HG03469 (cell line): ENCODE measurements at regions not wholly inside any gene's neighbourhood (a gene's known extent, or its start where the extent isn't known, plus 50 kb on each side); places are given as distances from the start of the nearest gene placed in this dataset.
"Not testable (repeated sequence)": the region's sequence is repeated elsewhere in the genome, so short reads cannot be mapped to it uniquely, and the experiment has no call there.

Experiments
- ATAC-seq: cut with Tn5 transposase; IDR thresholded peaks from one replicate; pipeline ENCODE4 v1.9.1; 2021; ENCODE audit warnings: mild to moderate bottlenecking, moderate library complexity, moderate number of reproducible peaks; ENCODE audit not compliant: unreplicated experiment

DNA sequence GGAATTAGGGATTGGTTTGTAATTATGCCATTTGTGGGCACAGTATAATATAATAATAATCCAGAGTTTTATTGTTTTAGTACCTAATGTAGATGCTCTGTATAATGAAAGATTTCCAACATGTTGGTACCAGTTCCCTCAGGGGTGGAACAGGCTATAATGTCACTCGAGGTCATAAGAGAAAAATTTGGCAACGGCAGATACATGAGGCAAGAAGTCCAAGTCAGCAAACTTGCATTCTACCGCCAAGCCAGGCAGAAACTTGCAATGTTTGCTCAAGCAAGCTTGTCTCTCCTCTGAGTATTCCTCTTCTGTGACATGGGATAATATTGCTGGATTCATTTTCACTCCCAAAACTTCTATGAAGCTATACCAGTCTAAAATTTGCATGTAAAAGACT, 520.0 kb upstream of the SALL3 start:
- no peak for ATAC-seq

DNA sequence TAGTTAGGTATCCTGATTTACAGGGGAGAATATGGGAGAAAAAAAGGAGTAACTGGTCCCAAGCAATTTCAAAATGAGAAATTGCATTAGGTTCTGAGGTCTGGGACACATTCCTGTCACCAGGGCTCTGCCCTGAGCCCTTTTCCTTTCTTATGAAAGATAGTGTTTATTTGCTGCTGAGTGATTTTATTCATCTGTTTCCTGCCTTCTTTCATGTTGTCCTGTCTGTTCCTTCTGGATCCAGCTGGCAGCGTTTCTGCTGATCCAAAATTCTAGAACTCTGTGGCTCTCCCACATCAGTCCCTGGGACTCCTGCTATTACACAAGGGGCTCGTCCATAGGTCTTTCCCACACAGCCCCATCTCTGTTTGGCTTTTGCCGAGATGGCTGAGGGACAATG, 519.1 kb upstream of the SALL3 start:
- ATAC-seq, result no peak

DNA sequence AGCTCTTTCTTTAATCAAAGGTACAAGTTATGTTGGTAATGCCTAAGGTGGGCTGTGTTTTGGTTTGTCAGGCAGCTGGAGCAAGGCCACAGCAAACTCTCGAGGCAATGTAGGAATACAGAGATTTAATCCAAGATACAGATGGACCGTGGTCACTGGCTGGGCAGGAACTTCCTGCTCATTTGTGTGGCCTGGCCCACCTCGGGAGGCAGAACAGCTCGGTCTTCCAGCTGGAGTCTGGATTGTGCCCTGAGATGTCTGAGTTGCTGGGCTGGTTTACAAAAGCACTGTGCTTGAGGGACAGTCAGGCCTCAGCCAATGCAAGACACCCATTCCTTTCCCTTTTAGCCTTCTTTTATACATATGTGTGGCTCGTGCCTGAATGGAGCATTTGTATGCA, 506.1 kb upstream of the SALL3 start:
- ATAC-seq, result no peak

DNA sequence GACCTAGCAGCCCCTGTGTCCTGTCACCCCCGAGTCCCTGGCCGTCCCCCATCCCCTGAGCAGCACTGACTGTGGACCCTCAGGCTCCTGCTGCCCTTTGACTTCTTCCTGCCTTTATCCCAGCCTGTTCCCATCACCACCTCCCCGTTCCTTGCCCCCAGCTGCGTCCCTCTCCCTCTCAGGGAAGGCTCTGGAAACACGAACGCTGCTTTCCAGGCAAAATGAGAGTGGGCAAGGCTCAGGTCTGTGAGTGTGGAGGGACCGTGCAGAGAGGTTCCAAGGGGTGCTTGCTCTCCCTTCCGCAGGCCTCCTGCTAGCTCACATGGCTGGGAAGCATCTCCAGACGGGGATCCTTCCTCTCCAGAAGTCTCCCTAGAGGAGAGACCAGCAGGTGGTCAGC, 501.8 kb upstream of the SALL3 start:
- ATAC-seq, result no peak

DNA sequence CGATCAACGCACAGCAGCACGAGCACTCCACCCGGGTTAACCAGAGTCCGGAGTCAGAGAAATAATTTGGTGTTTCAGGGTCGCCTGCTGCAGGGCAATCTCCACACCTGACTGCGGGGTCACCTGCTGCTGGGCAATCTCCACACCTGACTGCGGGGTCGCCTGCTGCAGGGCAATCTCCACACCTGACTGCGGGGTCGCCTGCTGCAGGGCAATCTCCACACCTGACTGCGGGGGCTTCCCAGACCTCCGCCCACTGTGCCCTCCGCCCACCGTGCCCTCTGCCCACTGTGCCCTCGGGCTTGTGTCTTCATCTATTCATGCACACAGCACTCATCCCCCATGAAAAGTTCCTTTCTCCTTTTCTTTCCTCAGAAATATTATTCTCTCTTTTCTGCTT, 500.2 kb upstream of the SALL3 start:
- ATAC-seq, result no peak

DNA sequence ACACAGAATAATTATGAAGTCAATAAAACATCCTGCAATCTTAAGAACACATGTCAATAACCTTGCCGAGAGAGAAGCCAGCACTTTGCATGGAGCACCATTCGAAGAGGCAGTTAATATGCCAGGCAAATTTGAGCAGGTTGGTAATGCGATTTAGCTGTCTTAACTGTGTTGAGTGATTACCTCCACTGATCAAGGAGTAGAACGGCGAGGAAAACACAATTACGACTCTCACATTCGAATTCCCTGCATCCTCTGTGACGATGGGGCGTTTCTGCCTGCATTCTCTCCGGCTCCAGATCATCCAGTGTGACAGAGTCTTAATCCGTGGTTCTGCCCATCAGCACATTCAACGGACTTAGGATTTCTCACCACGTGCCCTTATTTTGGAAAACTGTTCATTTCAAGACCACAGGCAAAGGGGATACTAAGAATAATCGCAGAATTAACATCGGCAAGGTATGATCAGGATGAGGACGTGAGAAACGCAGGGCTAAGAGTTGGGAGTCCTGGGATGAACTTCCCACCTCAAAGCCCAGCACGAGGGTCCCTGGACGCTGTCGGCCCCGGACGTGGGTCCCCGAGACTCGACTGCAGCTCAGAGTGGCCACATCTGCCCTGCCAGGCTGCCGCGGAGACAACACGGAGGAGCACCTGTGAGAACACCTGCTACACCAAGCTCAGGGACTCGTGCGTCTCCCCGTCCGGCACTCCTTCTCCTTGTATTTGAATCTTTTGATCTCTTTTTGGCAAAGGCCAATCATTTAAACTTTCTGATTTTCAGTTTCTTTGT, 499.2 kb upstream of the SALL3 start:
- ATAC-seq, result no peak

DNA sequence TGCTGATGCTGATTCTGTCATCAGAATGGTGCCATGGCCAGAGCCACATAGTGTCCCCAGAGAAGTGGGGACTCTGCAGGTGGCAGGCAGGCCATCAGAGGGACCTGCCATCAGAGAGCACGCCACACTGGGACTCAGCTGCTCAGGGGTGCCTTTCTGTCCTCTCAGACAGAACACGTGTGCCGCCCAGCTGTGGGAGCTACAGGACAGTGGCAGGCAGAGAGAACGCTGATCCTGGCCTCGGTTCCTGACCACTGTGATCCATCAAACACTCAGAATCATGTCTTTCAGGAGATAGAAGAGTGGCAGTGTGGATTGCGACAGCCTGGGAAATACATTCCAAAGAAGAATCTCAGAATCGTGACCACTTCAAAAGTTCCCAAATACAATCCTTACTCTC, 497.2 kb upstream of the SALL3 start:
- ATAC-seq, result no peak

DNA sequence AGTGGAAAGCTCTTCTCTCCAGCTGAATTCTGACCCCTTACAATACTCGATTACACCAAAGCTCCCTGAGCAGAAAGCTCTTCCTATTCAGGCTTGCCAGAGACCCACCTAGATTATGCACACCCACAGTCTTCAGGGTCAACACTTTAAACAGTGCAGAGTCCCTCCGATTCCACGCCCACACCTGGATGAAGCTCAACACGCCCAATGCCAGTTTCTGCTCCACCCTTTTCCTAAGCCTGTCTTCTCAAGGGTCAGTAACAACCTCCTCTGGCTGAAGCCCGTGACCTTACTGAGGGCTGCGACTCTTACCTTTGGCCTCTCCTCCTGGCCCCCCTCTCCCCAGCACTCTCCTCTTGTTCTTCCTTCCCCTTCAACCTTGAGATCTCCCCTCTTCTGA, 492.0 kb upstream of the SALL3 start:
- ATAC-seq, result no peak

DNA sequence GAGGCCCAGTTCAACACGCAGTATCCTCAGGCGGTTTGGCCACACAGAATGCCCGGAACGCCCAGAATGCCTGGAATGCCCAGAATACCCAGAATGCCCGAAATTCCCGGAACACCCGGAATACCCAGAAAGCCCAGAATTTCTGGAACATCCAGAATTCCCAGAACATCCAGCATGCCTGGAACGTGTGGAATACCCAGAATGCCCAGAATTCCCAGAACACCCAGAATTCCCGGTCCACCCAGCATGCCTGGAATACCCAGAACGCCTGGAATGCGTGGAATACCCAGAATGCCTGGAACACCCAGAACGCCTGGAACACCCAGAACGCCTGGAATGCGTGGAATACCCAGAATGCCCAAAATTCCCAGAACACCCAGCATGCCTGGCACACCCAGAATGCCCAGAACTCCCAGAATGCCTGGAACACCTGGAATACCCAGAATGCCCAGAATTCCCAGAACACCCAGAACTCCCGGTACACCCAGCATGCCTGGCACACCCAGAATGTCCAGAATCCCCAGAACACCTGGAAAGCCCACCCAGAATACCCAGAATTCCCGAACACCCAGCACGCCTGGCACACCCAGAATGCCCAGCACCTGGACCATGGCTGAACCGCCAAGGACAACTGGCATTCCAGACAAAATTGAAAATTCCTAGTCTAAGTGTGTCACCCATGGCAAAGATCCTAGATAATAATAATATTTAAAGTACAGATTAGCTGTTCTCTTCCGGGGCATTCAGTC, 487.4 kb upstream of the SALL3 start:
- no peak for ATAC-seq

DNA sequence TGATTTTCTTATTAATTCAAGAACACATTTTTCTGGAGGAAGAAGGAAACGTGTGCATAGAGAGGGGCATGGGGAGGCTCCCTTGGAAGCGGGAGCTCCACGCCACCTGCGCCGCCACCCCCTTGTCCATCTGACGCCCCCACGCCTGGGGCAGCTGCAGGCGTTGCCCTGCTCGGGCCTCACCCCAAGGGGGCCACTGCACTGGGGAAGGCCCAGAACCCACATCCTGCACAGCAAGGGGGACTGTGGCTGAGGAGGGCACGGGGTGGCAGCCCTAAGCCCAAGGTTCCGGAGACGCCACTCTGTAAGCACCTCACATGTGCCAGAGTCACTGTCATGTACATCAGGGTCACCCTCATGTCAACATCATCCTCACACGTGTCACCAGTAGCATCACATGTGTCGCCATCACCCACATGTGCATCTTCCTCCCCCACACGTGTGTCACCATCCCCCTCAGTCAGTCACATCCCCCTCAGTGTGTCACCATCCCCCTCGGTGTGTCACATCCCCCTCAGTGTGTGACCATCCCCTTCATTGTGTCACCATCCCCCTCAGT, 486.7 kb upstream of the SALL3 start:
- ATAC-seq, result no peak

DNA sequence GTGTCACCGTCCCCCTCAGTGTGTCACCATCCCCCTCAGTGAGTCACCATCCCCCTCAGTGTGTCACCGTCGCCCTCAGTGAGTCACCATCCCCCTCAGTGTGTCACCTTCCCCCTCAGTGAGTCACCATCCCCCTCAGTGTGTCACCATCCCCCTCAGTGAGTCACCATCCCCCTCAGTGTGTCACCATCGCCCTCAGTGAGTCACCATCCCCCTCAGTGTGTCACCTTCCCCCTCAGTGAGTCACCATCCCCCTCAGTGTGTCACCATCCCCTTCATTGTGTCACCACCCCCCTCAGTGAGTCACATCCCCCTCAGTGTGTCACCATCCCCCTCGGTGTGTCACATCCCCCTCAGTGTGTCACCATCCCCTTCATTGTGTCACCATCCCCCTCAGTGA, 486.1 kb upstream of the SALL3 start:
- not testable (repeated sequence) for ATAC-seq

DNA sequence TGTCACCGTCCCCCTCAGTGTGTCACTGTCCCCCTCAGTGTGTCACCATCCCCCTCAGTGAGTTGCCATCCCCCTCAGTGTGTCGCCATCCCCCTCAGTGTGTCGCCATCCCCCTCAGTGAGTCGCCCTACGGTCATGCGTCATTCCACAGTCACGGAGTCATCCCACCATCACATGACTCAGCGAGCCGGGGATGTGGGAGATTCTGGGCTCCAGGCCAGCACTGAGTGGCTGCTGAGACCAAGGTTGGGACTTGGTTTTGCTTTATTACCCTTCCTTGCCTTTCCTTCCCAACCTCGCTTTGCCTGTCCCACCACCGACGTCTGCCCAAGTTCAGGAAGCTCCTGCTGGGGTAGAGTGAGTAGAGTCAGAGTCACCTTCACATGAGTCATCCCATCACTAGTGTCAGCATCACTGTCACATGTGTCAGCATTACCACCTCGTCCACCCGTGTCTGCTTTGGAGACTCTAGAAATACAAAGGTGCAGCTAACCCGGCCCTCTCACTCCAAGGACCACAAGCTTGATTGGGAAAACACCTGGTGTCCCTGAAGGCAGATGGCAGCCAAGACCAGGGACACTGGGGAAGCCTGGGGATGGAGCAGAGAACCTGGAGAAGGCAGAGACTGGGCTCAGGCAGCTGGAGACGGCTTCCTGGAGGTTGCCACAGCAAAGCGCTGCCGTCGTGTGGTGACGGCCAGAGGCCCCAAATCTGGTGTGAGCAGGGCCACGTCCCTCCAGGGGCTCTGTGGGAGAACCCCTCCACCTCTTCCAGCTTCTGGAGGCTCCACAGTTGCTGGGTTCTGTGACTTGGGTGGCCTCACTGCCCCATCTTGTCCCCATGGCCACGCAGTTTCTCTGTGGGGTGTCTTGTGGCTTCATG, 485.2 kb upstream of the SALL3 start:
- no peak for ATAC-seq

DNA sequence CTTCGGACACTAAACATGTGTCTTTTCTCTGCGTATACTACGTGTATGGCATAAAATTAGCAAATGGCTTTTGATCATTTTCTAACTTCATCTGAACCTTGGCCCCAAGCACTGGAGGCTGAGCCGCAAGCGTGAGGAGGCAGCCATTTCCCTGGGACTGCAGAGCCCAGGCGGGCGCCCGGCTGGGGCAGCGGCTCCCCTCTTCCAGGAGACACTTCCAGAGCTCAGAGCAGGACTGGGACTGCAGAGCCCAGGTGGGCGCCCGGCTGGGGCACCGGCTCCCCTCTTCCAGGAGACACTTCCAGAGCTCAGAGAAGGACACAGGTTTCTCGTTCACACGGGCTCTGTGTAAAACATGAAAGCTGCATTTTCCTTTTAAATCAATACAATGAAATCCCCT, 484.1 kb upstream of the SALL3 start:
- ATAC-seq, result no peak

DNA sequence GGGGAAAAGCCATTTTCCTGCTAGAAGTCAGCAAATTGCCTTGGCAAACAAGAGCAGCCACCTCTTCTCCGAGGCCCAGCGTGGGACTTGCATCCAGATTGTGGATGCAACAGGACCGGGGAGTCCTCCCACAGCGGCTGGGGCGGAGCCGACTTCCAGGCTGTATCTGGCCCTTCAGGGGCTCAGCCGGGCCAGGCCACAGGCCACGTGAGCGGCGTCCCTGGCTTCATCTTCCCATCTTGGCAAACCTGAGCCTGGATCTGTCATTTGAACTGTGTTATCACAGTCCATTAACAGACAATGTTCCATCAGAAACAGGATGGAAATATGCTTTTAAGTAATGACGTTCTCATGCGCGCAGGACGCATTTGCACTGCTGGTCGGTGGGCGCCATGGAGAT, 483.5 kb upstream of the SALL3 start:
- ATAC-seq, result no peak

DNA sequence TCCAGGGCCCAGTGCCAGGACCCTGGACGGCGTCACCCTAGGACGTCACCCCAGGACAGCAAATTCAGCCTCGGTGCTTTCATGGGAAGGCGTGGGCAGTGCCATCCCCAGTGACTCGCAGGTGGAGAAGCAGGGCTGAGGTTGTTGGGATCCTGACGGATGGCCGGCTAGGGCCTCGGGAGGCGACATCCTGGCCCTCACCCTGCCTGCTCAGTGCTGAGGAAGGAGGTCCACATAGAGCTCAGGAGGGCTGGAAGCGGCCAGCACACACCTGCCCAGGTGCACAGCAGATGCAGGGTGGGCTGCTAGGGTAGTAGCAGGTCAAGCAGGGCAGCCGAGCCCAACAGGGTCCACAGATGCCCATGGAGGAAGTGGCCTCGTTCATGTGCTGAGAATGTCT, 482.0 kb upstream of the SALL3 start:
- no peak for ATAC-seq

DNA sequence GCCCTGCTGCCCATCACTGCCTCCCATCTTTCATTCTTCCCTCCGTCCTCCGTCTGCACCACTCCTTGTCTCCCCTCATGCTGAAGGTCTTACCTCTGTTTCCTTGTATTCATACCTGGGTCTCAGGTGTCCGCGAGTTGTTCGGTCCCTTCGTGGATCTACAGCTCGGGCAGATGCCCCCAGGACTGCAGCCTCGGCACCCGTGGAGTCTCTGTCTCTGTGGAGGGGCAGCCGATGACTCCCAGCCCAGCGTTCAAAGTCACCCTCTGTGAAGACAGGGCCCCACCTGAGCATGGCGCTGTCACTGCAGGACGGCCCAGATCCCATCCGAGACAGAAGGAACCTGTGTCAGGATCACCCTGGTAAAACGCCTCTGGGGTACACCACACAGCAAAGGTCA, 480.0 kb upstream of the SALL3 start:
- ATAC-seq, result no peak

DNA sequence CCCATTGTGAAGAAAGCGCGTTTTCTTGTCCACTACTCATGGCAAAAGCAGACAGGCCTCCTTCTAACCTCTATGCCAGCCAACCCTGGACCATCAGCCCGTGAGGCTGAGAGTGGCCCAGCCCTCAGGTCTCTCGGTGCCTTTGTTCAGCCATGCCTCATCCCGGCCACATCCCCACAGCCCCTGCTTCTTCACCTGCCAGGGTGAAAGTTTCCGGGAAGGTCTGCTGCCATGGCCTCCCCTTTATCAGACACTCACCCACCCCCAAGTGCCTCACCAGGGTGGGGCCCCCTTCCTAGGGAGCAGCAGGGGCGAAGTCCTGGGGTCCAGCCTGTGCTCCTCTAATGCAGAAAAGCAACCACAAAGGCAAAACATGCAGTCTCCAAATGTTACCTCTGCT, 478.4 kb upstream of the SALL3 start:
- no peak for ATAC-seq

DNA sequence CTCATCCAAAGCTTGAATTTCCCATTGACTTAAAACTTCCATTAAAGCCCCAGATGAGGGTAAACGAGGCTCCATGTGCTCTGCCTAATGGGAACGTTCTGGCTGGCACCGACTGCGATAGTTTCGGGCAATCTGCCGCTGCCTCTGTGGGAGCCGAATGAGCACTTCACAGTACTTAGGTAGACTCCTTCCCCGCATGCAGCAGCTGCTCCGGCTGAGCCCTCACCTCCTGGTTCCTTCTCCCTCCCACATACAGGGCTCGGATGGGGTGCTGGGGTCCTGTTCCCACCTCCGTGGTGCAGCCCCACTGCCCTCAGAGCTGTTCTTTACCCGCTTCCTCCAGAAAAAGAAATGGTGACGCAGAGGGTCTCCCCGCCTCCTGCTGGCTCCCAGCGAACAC, 476.5 kb upstream of the SALL3 start:
- ATAC-seq, result no peak

DNA sequence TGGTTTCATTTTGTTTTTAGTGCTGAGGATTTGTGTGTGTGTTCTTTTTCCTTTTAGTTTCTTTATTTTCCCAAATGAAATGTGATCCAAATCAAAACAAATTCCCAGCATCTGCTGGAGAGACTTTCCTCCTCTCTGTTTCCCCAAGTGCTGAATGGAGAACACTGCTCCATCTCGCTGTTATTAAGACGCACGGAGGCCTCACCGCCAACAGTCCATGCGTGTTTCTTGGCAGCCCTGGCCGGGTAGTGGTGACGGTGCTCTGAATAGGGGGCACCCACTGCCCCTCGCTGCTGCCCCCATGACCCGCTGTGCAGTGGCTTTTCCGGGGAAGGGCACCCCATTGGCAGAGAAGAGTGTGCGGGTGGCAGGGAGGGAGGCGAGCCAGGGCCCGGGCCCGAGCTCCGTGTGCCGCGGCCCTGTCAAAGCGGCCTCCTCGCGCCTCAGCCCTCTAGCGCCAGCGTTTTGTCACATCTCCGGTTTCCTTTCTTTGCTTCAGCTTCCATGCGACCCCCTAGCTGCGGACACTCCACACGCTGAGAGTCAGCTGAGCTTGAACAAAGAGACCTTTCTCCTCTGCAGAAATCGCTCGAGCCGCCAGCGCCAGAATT, 473.7 kb upstream of the SALL3 start:
- no peak for ATAC-seq

DNA sequence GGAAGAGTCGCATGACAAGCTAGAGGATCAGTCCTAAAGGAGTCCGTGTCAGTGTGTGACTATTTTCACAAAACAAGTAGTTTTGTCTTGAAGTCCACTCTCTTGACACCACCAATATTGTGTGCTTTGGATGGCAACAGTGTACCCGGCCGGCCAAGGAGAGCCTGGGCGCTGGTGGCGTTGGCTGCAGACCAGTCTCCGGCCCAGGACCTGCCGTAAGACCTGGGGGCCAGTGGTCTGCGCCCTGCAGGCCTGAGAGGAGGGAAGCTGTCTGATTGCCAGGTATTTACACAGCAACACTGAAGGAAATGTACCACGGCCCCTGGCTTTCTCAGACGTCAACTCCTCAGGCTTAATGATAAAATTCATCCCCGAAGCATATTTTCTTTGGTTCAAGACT, 472.4 kb upstream of the SALL3 start:
- no peak for ATAC-seq
